ENCODE measurements at regions not wholly inside any gene's neighbourhood (a gene's known extent, or its start where the extent isn't known, plus 50 kb on each side); places are given as distances from the start of the nearest gene placed in this dataset.
"Not testable (repeated sequence)": the region's sequence is repeated elsewhere in the genome, so short reads cannot be mapped to it uniquely, and the experiment has no call there.

GRCh38 chr3:156044634-156044975, 75.8 kb upstream of the KCNAB1 start:
- no peak for TF ChIP-seq CTCF (conservative IDR thresholded peaks at IDR 0.05; ENCODE audit: low read depth, low read length)
- no peak overlapping the region for H3K4me3 ChIP-seq (ENCODE audit: low read depth, low read length)
- DNase-seq (ENCODE audit: low read depth) = no peak

DNA sequence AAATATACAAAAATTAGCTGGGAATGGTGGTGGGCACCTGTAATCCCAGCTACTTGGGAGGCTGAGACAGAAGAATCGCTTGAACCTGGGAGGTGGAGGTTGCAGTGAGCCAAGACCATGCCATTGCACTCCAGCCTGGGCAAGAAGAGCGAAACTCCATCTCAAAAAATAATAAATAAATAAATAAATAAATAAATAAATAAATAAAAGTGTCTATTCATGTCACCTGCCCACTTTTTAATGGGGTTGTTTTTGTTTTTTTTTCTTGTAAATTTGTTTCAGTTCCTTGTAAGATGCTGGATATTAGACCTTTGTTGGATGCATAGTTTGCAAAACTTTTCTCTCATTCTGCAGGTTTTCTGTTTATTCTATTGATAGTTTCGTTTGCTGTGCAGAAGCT, 71.9 kb upstream of the KCNAB1 start:
- not testable (repeated sequence) for DNase-seq (ENCODE audit: low read depth); H3K4me3 ChIP-seq (ENCODE audit: low read depth, low read length)

- no peak overlapping the region for H3K4me3 ChIP-seq (ENCODE audit: low read depth, low read length)
- DNase-seq (ENCODE audit: low read depth) = peak; percentile 5
- no peak for TF ChIP-seq CTCF (conservative IDR thresholded peaks at IDR 0.05; ENCODE audit: low read depth, low read length)
Observed at GRCh38 chr3:156050918-156051317, 69.5 kb upstream of the KCNAB1 start.

GRCh38 chr3:156051651-156052050, 68.7 kb upstream of the KCNAB1 start:
- DNase-seq (ENCODE audit: low read depth) = no peak
- H3K4me3 ChIP-seq (ENCODE audit: low read depth, low read length) = no peak overlapping the region
- no peak for TF ChIP-seq CTCF (conservative IDR thresholded peaks at IDR 0.05; ENCODE audit: low read depth, low read length)

- DNase-seq (ENCODE audit: low read depth) = no peak
- H3K4me3 ChIP-seq (ENCODE audit: low read depth, low read length) = no peak overlapping the region
- TF ChIP-seq CTCF (conservative IDR thresholded peaks at IDR 0.05; ENCODE audit: low read depth, low read length) = no peak
Observed at GRCh38 chr3:156052115-156052514, 68.3 kb upstream of the KCNAB1 start.

- DNase-seq (ENCODE audit: low read depth) = no peak
- no peak for TF ChIP-seq CTCF (conservative IDR thresholded peaks at IDR 0.05; ENCODE audit: low read depth, low read length)
- no peak overlapping the region for H3K4me3 ChIP-seq (ENCODE audit: low read depth, low read length)
Observed at GRCh38 chr3:156059950-156060501, 60.4 kb upstream of the KCNAB1 start.

GRCh38 chr3:156068151-156068550, 52.2 kb upstream of the KCNAB1 start:
- not testable (repeated sequence) for DNase-seq (ENCODE audit: low read depth); H3K4me3 ChIP-seq (ENCODE audit: low read depth, low read length)

- no peak for TF ChIP-seq CTCF (conservative IDR thresholded peaks at IDR 0.05; ENCODE audit: low read depth, low read length)
- DNase-seq (ENCODE audit: low read depth) = no peak
- H3K4me3 ChIP-seq (ENCODE audit: low read depth, low read length) = no peak overlapping the region
Observed at GRCh38 chr3:156070028-156070427, 50.4 kb upstream of the KCNAB1 start.

All from choroid plexus epithelial cell (primary cell).